Activated naive CD4-positive, alpha-beta T cell (primary cell): ENCODE measurements at regions not wholly inside any gene's neighbourhood (a gene's known extent, or its start where the extent isn't known, plus 50 kb on each side); places are given as distances from the start of the nearest gene placed in this dataset.
"Not testable (repeated sequence)": the region's sequence is repeated elsewhere in the genome, so short reads cannot be mapped to it uniquely, and the experiment has no call there.

Experiments
- DNase-seq, 4 experiments: peaks; one replicate each; lab custom pipeline; 2025; lab: John Stamatoyannopoulos, UW

- no peak for DNase-seq
Measured at GRCh38 chr6:140669321-140669720, 1294.9 kb upstream of the CITED2 start.

GRCh38 chr6:140663772-140664171 lies 1289.3 kb upstream of the CITED2 start:
- no peak for DNase-seq

GRCh38 chr6:140663094-140663493 lies 1288.6 kb upstream of the CITED2 start:
- no peak for DNase-seq

GRCh38 chr6:140661691-140662090 lies 1287.2 kb upstream of the CITED2 start:
- DNase-seq, result no peak

- no peak for DNase-seq
Measured at GRCh38 chr6:140660295-140660694, 1285.8 kb upstream of the CITED2 start.

- no peak for DNase-seq
Measured at GRCh38 chr6:140653972-140654371, 1279.5 kb upstream of the CITED2 start.

GRCh38 chr6:140653506-140653905 lies 1279.1 kb upstream of the CITED2 start:
- DNase-seq, result no peak

- DNase-seq, result not testable (repeated sequence)
Measured at GRCh38 chr6:140649502-140649901, 1275.1 kb upstream of the CITED2 start.

- DNase-seq, result not testable (repeated sequence)
Measured at GRCh38 chr6:140647322-140647721, 1272.9 kb upstream of the CITED2 start.

GRCh38 chr6:140644017-140644416 lies 1269.6 kb upstream of the CITED2 start:
- no peak for DNase-seq

- no peak for DNase-seq
Measured at GRCh38 chr6:140641412-140641811, 1267.0 kb upstream of the CITED2 start.

- DNase-seq, result no peak
Measured at GRCh38 chr6:140636908-140637402, 1262.5 kb upstream of the CITED2 start.

- DNase-seq, result no peak
Measured at GRCh38 chr6:140636271-140636907, 1261.9 kb upstream of the CITED2 start.

GRCh38 chr6:140627002-140627401 lies 1252.6 kb upstream of the CITED2 start:
- no peak for DNase-seq

- no peak for DNase-seq
Measured at GRCh38 chr6:140623498-140623897, 1249.0 kb upstream of the CITED2 start.

GRCh38 chr6:140620496-140620895 lies 1246.0 kb upstream of the CITED2 start:
- no peak for DNase-seq

- DNase-seq, result no peak
Measured at GRCh38 chr6:140609956-140610355, 1235.5 kb upstream of the CITED2 start.

- DNase-seq, result no peak
Measured at GRCh38 chr6:140609321-140609720, 1234.9 kb upstream of the CITED2 start.

GRCh38 chr6:140604786-140605185 lies 1230.3 kb upstream of the CITED2 start:
- DNase-seq, result no peak

GRCh38 chr6:140602431-140603248 lies 1228.2 kb upstream of the CITED2 start:
- no peak for DNase-seq

GRCh38 chr6:140601021-140601808 lies 1226.8 kb upstream of the CITED2 start:
- no peak for DNase-seq

- no peak for DNase-seq
Measured at GRCh38 chr6:140599916-140600315, 1225.5 kb upstream of the CITED2 start.

GRCh38 chr6:140597181-140597580 lies 1222.7 kb upstream of the CITED2 start:
- DNase-seq, result no peak
